Transverse colon (tissue), 3 donors: ENCODE measurements at regions not wholly inside any gene's neighbourhood (a gene's known extent, or its start where the extent isn't known, plus 50 kb on each side); places are given as distances from the start of the nearest gene placed in this dataset.

Source experiments
- EP300 ChIP-seq: sonication (generic); formaldehyde crosslinking; IDR thresholded peaks from one replicate; pipeline ENCODE4 v1.6.1; 2017; ENCODE audit warnings: antibody characterized with exemption, low read depth
- TF ChIP-seq, protein P1 (sequence below), 5 experiments: fragments of 200-600 bp in 3 of 5; fragments of 450-650 bp in 2 of 5; sonication (generic) in 3 of 5; IDR thresholded peaks; 1 replicate in 2 of 5; 2 replicates in 3 of 5; pipeline ENCODE4 v1.5.1; 2016 to 2017; ENCODE audit warnings: antibody characterized with exemption in 5 of 5, inconsistent platforms in 3 of 5, mild to moderate bottlenecking in 2 of 5, moderate library complexity in 1 of 5

DNA sequence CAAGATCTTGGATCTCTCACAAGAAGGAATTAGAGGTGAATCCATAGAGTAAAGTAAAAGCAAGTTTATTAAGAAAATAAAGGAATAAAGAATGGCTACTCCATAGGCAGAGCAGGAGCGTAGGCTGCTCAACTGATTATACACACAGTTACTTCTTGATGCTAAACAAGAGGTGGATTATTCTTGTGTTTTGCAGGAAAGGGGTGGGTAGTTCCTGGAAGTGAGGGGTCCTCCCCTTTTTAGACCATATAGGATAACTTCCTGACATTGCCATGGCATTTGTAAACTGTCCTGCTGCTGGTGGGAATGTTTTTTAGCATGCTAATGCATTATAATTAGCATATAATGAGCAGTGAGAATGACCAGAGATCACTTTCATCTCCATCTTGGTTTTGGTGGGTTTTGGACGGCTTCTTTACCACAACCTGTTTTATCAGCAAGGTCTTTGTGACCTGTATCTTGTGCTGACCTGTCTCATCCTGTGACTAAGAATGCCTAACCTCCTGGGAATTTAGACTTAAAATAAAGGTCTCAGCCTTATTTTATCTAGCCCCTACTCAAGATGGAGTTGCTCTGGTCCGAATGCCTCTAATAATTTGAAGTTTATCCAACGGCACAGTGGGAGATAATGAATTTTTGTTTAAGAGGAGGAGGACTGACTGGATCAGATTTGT lies 165.7 kb upstream of the DMRT1 start:
- TF ChIP-seq, protein P1, sequence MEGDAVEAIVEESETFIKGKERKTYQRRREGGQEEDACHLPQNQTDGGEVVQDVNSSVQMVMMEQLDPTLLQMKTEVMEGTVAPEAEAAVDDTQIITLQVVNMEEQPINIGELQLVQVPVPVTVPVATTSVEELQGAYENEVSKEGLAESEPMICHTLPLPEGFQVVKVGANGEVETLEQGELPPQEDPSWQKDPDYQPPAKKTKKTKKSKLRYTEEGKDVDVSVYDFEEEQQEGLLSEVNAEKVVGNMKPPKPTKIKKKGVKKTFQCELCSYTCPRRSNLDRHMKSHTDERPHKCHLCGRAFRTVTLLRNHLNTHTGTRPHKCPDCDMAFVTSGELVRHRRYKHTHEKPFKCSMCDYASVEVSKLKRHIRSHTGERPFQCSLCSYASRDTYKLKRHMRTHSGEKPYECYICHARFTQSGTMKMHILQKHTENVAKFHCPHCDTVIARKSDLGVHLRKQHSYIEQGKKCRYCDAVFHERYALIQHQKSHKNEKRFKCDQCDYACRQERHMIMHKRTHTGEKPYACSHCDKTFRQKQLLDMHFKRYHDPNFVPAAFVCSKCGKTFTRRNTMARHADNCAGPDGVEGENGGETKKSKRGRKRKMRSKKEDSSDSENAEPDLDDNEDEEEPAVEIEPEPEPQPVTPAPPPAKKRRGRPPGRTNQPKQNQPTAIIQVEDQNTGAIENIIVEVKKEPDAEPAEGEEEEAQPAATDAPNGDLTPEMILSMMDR (IDR thresholded peaks at IDR 0.05) = no peak
- TF ChIP-seq EP300 = no peak
